Renal cortical epithelial cell (primary cell): ENCODE measurements at regions not wholly inside any gene's neighbourhood (a gene's known extent, or its start where the extent isn't known, plus 50 kb on each side); places are given as distances from the start of the nearest gene placed in this dataset.
"Not testable (repeated sequence)": the region's sequence is repeated elsewhere in the genome, so short reads cannot be mapped to it uniquely, and the experiment has no call there.

ENCODE experiments used
- DNase-seq: peaks from one replicate; pipeline ENCODE4 v3.0.0-alpha.2; 2011; ENCODE audit warnings: low read depth

- DNase-seq = no peak
Observed at GRCh38 chr15:24733659-24734058, 58.1 kb downstream of the NPAP1 start.

- no peak for DNase-seq
Observed at GRCh38 chr15:24734396-24734795, 58.8 kb downstream of the NPAP1 start.

GRCh38 chr15:24745290-24745689, 69.7 kb downstream of the NPAP1 start:
- no peak for DNase-seq

- no peak for DNase-seq
Observed at GRCh38 chr15:24746094-24746493, 70.5 kb downstream of the NPAP1 start.

- no peak for DNase-seq
Observed at GRCh38 chr15:24747376-24747775, 71.8 kb downstream of the NPAP1 start.

GRCh38 chr15:24748812-24749439, 73.4 kb downstream of the NPAP1 start:
- DNase-seq = no peak

GRCh38 chr15:24752354-24752753, 76.8 kb downstream of the NPAP1 start:
- no peak for DNase-seq

GRCh38 chr15:24756101-24756500, 80.5 kb downstream of the NPAP1 start:
- DNase-seq = no peak

GRCh38 chr15:24760066-24760465, 84.5 kb downstream of the NPAP1 start:
- no peak for DNase-seq

GRCh38 chr15:24761704-24762302, 86.2 kb downstream of the NPAP1 start:
- no peak for DNase-seq

GRCh38 chr15:24763891-24764290, 88.3 kb downstream of the NPAP1 start:
- no peak for DNase-seq

GRCh38 chr15:24764375-24765171, 89.0 kb downstream of the NPAP1 start:
- DNase-seq = no peak

- no peak for DNase-seq
Observed at GRCh38 chr15:24766511-24767133, 91.0 kb downstream of the NPAP1 start.

- no peak for DNase-seq
Observed at GRCh38 chr15:24772266-24772665, 96.7 kb downstream of the NPAP1 start.

GRCh38 chr15:24772686-24773373, 97.3 kb downstream of the NPAP1 start:
- peak; percentile 51 for DNase-seq

- no peak for DNase-seq
Observed at GRCh38 chr15:24777307-24777706, 101.7 kb downstream of the NPAP1 start.

- no peak for DNase-seq
Observed at GRCh38 chr15:24784506-24784905, 108.9 kb downstream of the NPAP1 start.

GRCh38 chr15:24786347-24786746, 110.8 kb downstream of the NPAP1 start:
- DNase-seq = no peak

GRCh38 chr15:24802624-24803023, 127.0 kb downstream of the NPAP1 start:
- DNase-seq = not testable (repeated sequence)

- no peak for DNase-seq
Observed at GRCh38 chr15:24819680-24820079, 135.1 kb upstream of the SNRPN start.

- no peak for DNase-seq
Observed at GRCh38 chr15:24823473-24823872, 131.3 kb upstream of the SNRPN start.

- DNase-seq = no peak
Observed at GRCh38 chr15:24832282-24832681, 122.5 kb upstream of the SNRPN start.
